Common myeloid progenitor, CD34-positive (primary cell): ENCODE measurements at regions not wholly inside any gene's neighbourhood (a gene's known extent, or its start where the extent isn't known, plus 50 kb on each side); places are given as distances from the start of the nearest gene placed in this dataset.

Experiments used
- CTCF ChIA-PET: fragments of 350-600 bp; sonication (Branson Sonifier 250); formaldehyde crosslinking; loops from one replicate; lab custom pipeline; 2021; ENCODE audit warnings: antibody characterized with exemption; lab: Charles Lee
- POLR2A ChIA-PET: fragments of 350-600 bp; sonication (Branson Sonifier 250); formaldehyde crosslinking; loops from one replicate; lab custom pipeline; 2021; ENCODE audit warnings: antibody characterized with exemption; lab: Charles Lee
- DNase-seq, 3 donors: peaks; one replicate each; pipeline versions ENCODE4 v3.0.0 to v3.0.0-alpha.2; 2013
- H3K27ac ChIP-seq, 2 experiments: 1 replicate in 1 of 2; 2 replicates in 1 of 2; pipeline ENCODE4 v1.7.0; 2013; ENCODE audit warnings: inconsistent platforms in 2 of 2, low read length in 2 of 2, mild to moderate bottlenecking in 2 of 2, low read depth in 1 of 2, moderate library complexity in 1 of 2; ENCODE audit not compliant: severe bottlenecking in 2 of 2, insufficient read depth in 1 of 2, poor library complexity in 1 of 2
- H3K27me3 ChIP-seq, 5 experiments: replicated peaks in 2 of 5; 1 replicate in 3 of 5; 2 replicates in 2 of 5; pipeline versions ENCODE4 v1.6.1 to v1.7.0; 2013; ENCODE audit warnings: low read length in 4 of 5, mild to moderate bottlenecking in 2 of 5, moderate library complexity in 2 of 5, inconsistent platforms in 1 of 5; ENCODE audit not compliant: insufficient read depth in 5 of 5, control insufficient read depth in 4 of 5
- H3K36me3 ChIP-seq, 4 experiments: 1 replicate in 2 of 4; 2 replicates in 2 of 4; pipeline versions ENCODE4 v1.6.1 to v1.7.0; 2013; ENCODE audit warnings: low read length in 3 of 4, control low read depth in 1 of 4, mild to moderate bottlenecking in 1 of 4; ENCODE audit not compliant: control insufficient read depth in 4 of 4, insufficient read depth in 4 of 4
- H3K4me1 ChIP-seq, 4 experiments: 1 replicate in 3 of 4; 2 replicates in 1 of 4; pipeline versions ENCODE4 v1.6.1 to v1.7.1; 2013; ENCODE audit warnings: low read length in 3 of 4, mild to moderate bottlenecking in 3 of 4, control low read depth in 1 of 4, inconsistent platforms in 1 of 4, moderate library complexity in 1 of 4; ENCODE audit not compliant: control insufficient read depth in 4 of 4, insufficient read depth in 4 of 4; ENCODE audit errors: control extremely low read depth in 1 of 4
- H3K4me3 ChIP-seq, 7 experiments: 1 replicate in 4 of 7; 2 replicates in 3 of 7; pipeline versions ENCODE4 v1.5.1 to v1.7.0; 2013; ENCODE audit warnings: mild to moderate bottlenecking in 7 of 7, low read length in 6 of 7, moderate library complexity in 6 of 7, inconsistent platforms in 2 of 7, low read depth in 2 of 7, control low read depth in 1 of 7; ENCODE audit not compliant: insufficient read depth in 4 of 7, control insufficient read depth in 1 of 7; ENCODE audit errors: extremely low read depth in 1 of 7
- H3K9me3 ChIP-seq, 5 experiments: 1 replicate in 4 of 5; 2 replicates in 1 of 5; pipeline versions ENCODE4 v1.6.1 to v1.7.1; 2013; ENCODE audit warnings: low read length in 4 of 5, mild to moderate bottlenecking in 2 of 5, inconsistent platforms in 1 of 5, low read depth in 1 of 5, moderate library complexity in 1 of 5; ENCODE audit not compliant: control insufficient read depth in 4 of 5, insufficient read depth in 2 of 5; ENCODE audit errors: control extremely low read depth in 1 of 5
- WGBS: methylation state at CpG from one replicate; pipeline ENCODE4 v1.1.5; 2013; ENCODE audit not compliant: insufficient coverage; 5-methylcytosine and 5-hydroxymethylcytosine counted together

DNA sequence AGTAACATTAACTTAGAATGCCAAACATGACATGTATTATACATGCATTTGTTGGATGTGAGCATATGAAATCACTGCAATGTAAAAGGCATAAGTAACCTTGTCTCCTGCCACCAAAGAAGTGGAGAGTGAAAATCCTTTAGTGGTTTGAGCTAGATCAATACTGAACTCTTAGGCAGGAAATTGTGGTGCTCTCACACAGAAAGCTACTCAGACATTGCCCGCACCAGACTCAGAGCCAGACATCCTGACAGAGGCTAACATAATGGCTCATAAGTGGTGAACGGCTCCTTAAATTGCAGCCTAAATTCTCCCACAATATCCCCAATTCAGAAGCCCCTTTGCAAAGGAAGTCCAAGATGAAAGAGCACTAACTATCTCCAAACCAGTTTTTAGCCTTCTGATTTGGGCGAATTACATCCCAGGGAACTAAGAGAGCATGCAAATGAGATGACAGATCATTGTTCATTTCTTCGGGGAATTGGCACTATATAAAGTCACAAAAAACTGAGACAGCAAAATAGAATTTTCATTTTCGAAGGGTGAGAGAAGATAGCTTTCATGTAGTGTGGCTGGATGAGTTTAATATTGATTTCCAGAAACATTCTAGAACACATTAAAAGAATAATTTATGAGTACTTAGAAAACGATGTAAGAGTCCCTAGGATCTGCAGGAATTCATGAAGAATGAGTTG, 233.6 kb upstream of the RPS6KA3 start:
- no peaks in the 10 kb centered on the region for H3K9me3 ChIP-seq
- CTCF ChIA-PET, result no interaction called here
- POLR2A ChIA-PET, result no interaction called here
- DNase-seq, result no peak
- H3K4me1 ChIP-seq, result no peaks in the 10 kb centered on the region
- WGBS, result 52% methylated on average over 3 of the region's 6 CpGs
- no peak overlapping the region for H3K27ac ChIP-seq
- no peak overlapping the region for H3K4me3 ChIP-seq
- peaks cover 0 to 5% (median 0%) of the 10 kb centered on the region in 5 experiments for H3K27me3 ChIP-seq
- H3K36me3 ChIP-seq, result no peaks in the 10 kb centered on the region

DNA sequence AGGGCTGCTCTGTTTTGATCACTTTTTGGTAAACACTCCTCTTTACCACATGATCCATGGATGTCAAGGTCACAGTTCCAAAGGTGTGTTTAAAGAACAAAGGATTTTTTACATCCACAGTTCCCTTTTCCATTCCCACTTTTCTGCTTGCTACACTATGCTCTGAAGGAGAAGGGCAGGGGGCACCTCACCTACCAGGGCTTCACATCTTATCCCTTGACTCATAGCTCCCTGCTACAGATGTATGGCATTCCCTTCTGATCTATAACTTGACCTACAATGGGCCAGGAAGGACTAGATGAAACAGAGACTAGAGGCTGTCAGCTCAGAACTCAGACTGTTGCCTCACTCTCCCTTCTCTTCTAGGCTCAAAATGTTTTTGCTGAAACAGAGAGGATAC, 233.1 kb upstream of the RPS6KA3 start:
- H3K4me1 ChIP-seq, result no peaks in the 10 kb centered on the region
- no peaks in the 10 kb centered on the region for H3K9me3 ChIP-seq
- DNase-seq, result no peak
- ChIA-PET POLR2A (no interaction called here), CTCF (no interaction called here)
- peaks cover 0 to 5% (median 0%) of the 10 kb centered on the region in 5 experiments for H3K27me3 ChIP-seq
- no peaks in the 10 kb centered on the region for H3K36me3 ChIP-seq
- no peak overlapping the region for H3K4me3 ChIP-seq
- no peak overlapping the region for H3K27ac ChIP-seq

DNA sequence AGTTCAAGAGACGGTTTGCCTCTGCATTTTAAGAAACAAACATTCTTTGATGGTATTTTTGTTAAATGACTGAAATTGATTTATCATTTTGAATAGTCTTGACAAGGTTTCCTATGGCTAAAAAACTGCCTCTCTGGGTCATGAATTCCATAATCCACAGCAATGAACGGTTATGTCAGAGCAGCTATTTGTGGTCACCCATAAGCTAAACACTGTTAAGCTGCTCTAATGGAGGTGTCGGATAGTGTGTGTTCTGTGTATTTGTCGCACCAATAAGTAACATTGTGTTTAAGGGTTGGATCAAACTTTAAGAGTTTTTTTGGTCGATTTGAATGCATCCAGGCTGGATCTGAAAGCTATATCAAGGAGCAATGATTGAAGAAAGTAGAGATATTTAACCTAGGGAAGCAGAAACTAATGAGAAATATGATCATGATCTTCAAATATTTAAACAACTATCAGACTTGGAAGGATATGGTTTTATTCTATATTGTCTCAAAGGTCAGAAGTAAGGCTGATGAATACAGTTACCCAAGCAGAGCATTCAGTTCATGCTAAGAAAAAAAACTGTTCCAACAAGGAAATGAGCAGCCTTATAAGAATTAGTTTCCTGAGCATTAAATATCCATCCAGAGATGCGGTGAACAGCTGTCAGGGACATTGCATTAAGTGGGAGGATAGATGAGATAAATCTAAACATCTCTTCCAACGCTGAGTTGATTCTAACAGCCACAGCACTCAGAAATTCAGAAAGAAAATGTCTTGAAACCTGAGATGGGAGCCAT, 232.3 kb upstream of the RPS6KA3 start:
- Histone ChIP-seq H3K9me3 (no peaks in the 10 kb centered on the region), H3K4me3 (no peak overlapping the region), H3K36me3 (no peaks in the 10 kb centered on the region), H3K4me1 (no peaks in the 10 kb centered on the region), H3K27ac (no peak overlapping the region), H3K27me3 (peaks cover 0 to 5% (median 0%) of the 10 kb centered on the region in 5 experiments)
- ChIA-PET CTCF (no interaction called here), POLR2A (no interaction called here)
- no peak for DNase-seq
- WGBS, result 78% methylated on average over 5 of the region's 7 CpGs

DNA sequence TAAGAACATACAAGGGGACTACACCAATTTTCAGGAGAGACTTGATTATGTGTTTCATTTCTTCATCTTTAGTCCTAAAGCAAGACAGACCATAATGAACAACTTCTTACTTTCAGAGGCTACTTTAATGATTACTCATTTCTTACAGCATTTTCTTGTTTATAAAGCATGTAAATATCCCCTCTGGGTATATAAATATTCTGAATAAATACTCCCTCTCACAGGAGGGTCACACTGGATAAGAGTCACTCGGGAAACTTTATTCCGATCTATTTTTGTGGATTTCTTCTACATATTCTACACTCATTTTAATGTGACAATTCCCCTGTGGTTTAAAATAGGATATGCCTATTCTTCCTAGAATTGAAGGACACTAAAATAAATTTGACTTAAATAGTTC, 228.9 kb upstream of the RPS6KA3 start:
- CTCF ChIA-PET, result no interaction called here
- Histone ChIP-seq H3K27ac (no peak overlapping the region), H3K4me3 (no peak overlapping the region), H3K9me3 (no peaks in the 10 kb centered on the region), H3K27me3 (peaks cover 0 to 3% (median 0%) of the 10 kb centered on the region in 5 experiments), H3K4me1 (no peaks in the 10 kb centered on the region), H3K36me3 (no peaks in the 10 kb centered on the region)
- DNase-seq, result no peak
- POLR2A ChIA-PET, result interaction anchor here (1.2 kb wide), 1 partner anchor 12 kb away, joined by 3 read pairs; no protein-coding TSS in a partner anchor
- WGBS, result no CpG with 5 or more reads among the region's 2 CpGs

DNA sequence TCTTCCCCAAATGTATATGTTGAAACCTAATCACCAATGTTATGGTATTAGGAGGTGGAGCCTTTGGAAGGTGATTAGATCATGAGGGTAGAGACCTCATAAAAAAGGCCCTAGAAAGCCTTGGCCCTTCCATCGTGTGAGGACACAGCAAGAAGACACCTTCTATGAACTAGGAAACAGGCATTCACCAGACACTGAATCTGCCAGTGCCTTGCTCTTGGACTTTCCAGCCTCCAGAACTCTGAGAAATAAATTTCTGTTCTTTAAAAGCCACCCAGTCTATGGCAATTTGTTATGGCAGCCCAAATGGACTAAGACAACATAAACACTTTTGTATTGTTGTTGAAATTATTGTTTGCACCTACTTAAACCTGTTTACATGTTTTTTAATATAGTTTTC, 221.8 kb upstream of the RPS6KA3 start:
- Histone ChIP-seq H3K4me3 (no peak overlapping the region), H3K27ac (no peak overlapping the region), H3K9me3 (peaks cover 0 to 3% (median 0%) of the 10 kb centered on the region in 5 experiments), H3K27me3 (no peaks in the 10 kb centered on the region), H3K4me1 (no peaks in the 10 kb centered on the region), H3K36me3 (no peaks in the 10 kb centered on the region)
- WGBS, result 82% methylated on average over 1 of the region's 1 CpG
- CTCF ChIA-PET, result no interaction called here
- POLR2A ChIA-PET, result no interaction called here
- no peak for DNase-seq

DNA sequence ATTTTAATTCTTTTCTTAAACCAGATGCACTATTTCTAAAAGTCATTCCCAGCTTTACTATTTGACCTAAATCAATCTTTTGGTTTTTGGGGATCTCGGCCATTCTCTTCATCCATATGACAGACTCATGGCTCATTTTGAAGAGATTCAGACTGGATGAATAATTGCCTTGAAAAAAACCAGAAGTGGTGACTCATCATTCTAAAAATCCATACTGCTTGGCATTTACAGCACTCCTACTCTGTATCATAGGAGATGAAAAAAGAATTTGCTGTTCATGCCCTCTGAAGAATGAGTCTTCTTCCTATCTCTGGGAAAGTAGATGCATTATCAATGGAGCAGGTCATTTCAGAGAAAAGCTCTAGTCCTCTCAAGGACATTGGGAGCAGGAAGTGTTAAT, 220.5 kb upstream of the RPS6KA3 start:
- H3K4me1 ChIP-seq, result no peaks in the 10 kb centered on the region
- CTCF ChIA-PET, result no interaction called here
- H3K27me3 ChIP-seq, result no peaks in the 10 kb centered on the region
- peak; percentile 0 to 38 (median 26) for DNase-seq
- no peaks in the 10 kb centered on the region for H3K36me3 ChIP-seq
- H3K9me3 ChIP-seq, result peaks cover 0 to 3% (median 0%) of the 10 kb centered on the region in 5 experiments
- POLR2A ChIA-PET, result no interaction called here
- H3K27ac ChIP-seq, result no peak overlapping the region
- no CpG with 5 or more reads among the region's 1 CpG for WGBS
- H3K4me3 ChIP-seq, result no peak overlapping the region

DNA sequence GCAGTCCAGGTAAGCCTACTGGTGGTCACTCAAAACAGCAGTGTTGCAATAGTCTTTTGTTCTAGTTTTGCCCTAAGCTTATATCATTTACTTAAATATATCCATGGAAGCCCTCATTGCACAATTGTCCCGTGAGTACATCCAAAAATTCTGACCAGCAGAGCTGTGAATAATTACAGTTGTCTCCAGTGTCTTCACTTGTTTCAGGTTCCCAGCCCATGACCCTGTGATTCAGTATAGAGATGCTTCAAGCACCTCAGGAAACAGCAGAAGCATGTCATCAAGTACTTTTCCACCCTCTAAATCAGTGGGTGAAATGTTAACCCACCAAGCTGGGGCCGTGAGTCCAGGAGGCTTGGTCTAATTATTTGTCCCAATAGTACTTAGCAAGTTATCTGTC, 214.9 kb upstream of the RPS6KA3 start:
- Histone ChIP-seq H3K27me3 (no peaks in the 10 kb centered on the region), H3K4me1 (no peaks in the 10 kb centered on the region), H3K4me3 (no peak overlapping the region), H3K9me3 (peaks cover 0 to 1% (median 0%) of the 10 kb centered on the region in 5 experiments), H3K27ac (no peak overlapping the region), H3K36me3 (no peaks in the 10 kb centered on the region)
- CTCF ChIA-PET, result no interaction called here
- WGBS, result 50% methylated on average over 1 of the region's 2 CpGs
- POLR2A ChIA-PET, result no interaction called here
- no peak for DNase-seq
